ENCODE measurements at regions not wholly inside any gene's neighbourhood (a gene's known extent, or its start where the extent isn't known, plus 50 kb on each side); places are given as distances from the start of the nearest gene placed in this dataset.

- TF ChIP-seq CTCF (IDR thresholded peaks at IDR 0.05; ENCODE audit: control extremely low read depth in 1 of 3, insufficient read depth in 1 of 3, low read depth in 1 of 3, low read length in 3 of 3), result no peak
- no peak for TF ChIP-seq JUN (IDR thresholded peaks at IDR 0.05; ENCODE audit: low read depth, low read length)
- no peak for TF ChIP-seq ATF3 (IDR thresholded peaks at IDR 0.05; ENCODE audit: insufficient read depth, low read depth, low read length)
- no peak for TF ChIP-seq POLR2AphosphoS5 (IDR thresholded peaks at IDR 0.05; ENCODE audit: low read depth, low read length)
- TF ChIP-seq RAD21 (IDR thresholded peaks at IDR 0.05 in 1 of 2, conservative IDR thresholded peaks at IDR 0.05 in 1 of 2; ENCODE audit: low read depth in 2 of 2, low read length in 2 of 2), result no peak
- TF ChIP-seq EZH2 (IDR thresholded peaks at IDR 0.05; ENCODE audit: low read depth, low read length, severe bottlenecking), result no peak
- TF ChIP-seq JUND (IDR thresholded peaks at IDR 0.05; ENCODE audit: low read length), result no peak
- no peak for TF ChIP-seq POLR2A (IDR thresholded peaks at IDR 0.05; ENCODE audit: control extremely low read depth in 1 of 2, low read depth in 2 of 2, low read length in 2 of 2)
Measured at GRCh38 chr2:2804528-2804927, 473.5 kb upstream of the MYT1L start.

Measured in H1 (cell line).